Upper lobe of left lung (tissue), 6 donors: ENCODE measurements at regions not wholly inside any gene's neighbourhood (a gene's known extent, or its start where the extent isn't known, plus 50 kb on each side); places are given as distances from the start of the nearest gene placed in this dataset.

Experiments used
- ATAC-seq, 2 donors: fragments of 200-7000 bp; cut with Tn5 transposase; one replicate each; pipeline ENCODE4 v1.9.1; 2022; ENCODE audit warnings: mild to moderate bottlenecking in 2 of 2, moderate library complexity in 2 of 2; ENCODE audit not compliant: low FRiP score in 2 of 2
- DNase-seq, 2 donors: peaks; one replicate each; pipeline ENCODE4 v3.0.0-alpha.2; 2019 to 2020
- H3K27ac ChIP-seq, 4 donors: fragments of 200-600 bp; sonication (generic); one replicate each; pipeline ENCODE4 v1.5.1; 2016 to 2019
- H3K27me3 ChIP-seq, 4 donors: fragments of 200-600 bp; sonication (generic); one replicate each; pipeline ENCODE4 v1.5.1; 2017 to 2019
- H3K36me3 ChIP-seq, 4 donors: fragments of 200-600 bp; sonication (generic); one replicate each; pipeline ENCODE4 v1.5.1; 2016 to 2019
- H3K4me1 ChIP-seq, 4 donors: fragments of 200-600 bp; sonication (generic); one replicate each; pipeline ENCODE4 v1.5.1; 2018 to 2019
- H3K4me3 ChIP-seq, 4 donors: fragments of 200-600 bp; sonication (generic); one replicate each; pipeline ENCODE4 v1.5.1; 2017 to 2019; ENCODE audit warnings: mild to moderate bottlenecking in 2 of 4, moderate library complexity in 1 of 4
- H3K9me3 ChIP-seq, 4 donors: fragments of 200-600 bp; sonication (generic); one replicate each; pipeline ENCODE4 v1.5.1; 2018 to 2019
- CTCF ChIP-seq, 6 experiments: fragments of 450-650 bp in 4 of 6; fragments of 200-600 bp in 2 of 6; sonication (generic) in 2 of 6; IDR thresholded peaks; one replicate each; pipeline ENCODE4 v1.5.1; 2016 to 2019; ENCODE audit warnings: antibody characterized with exemption in 6 of 6
- EP300 ChIP-seq, 4 donors: sonication (generic); formaldehyde crosslinking; IDR thresholded peaks; one replicate each; pipeline ENCODE4 v1.5.1; 2017; ENCODE audit warnings: antibody characterized with exemption in 4 of 4, control low read depth in 2 of 4
- POLR2A ChIP-seq, 4 donors: fragments of 450-650 bp; IDR thresholded peaks; one replicate each; pipeline ENCODE4 v1.5.1; 2016 to 2017; ENCODE audit warnings: antibody characterized with exemption in 4 of 4, mild to moderate bottlenecking in 2 of 4
- POLR2AphosphoS5 ChIP-seq, 2 donors: sonication (generic); formaldehyde crosslinking; IDR thresholded peaks; one replicate each; pipeline ENCODE4 v1.5.1; 2017; ENCODE audit warnings: antibody characterized with exemption in 2 of 2
- WGBS, 2 donors: methylation state at CpG; one replicate each; pipeline ENCODE4 v1.1.5; 2017 to 2018; 5-methylcytosine and 5-hydroxymethylcytosine counted together
- donor health status: DM: no; HTN: no; CAD: no; lungs with moderate emphysema.
- donor health status: DM: no; HTN: yes; CAD: no; lungs with severe emphysema.

GRCh38 chr4:116573540-116573939 is 511.8 kb downstream of the TRAM1L1 start:
- Histone ChIP-seq H3K4me3 (no peak overlapping the region), H3K9me3 (peaks cover 0 to 4% (median 2%) of the 10 kb centered on the region in 4 donors), H3K36me3 (no peaks in the 10 kb centered on the region), H3K27ac (no peak overlapping the region), H3K27me3 (no peaks in the 10 kb centered on the region), H3K4me1 (no peaks in the 10 kb centered on the region)
- WGBS, 2 donors: 50 to 56% methylated on average over 2 to 3 of the region's 3 CpGs
- no peak for ATAC-seq
- DNase-seq: no peak
- TF ChIP-seq CTCF (IDR thresholded peaks at IDR 0.05) (no peak), EP300 (IDR thresholded peaks at IDR 0.05) (no peak), POLR2A (IDR thresholded peaks at IDR 0.05) (no peak), POLR2AphosphoS5 (IDR thresholded peaks at IDR 0.05) (no peak)

- Histone ChIP-seq H3K9me3 (no peaks in the 10 kb centered on the region), H3K4me3 (no peak overlapping the region), H3K4me1 (no peaks in the 10 kb centered on the region), H3K27me3 (no peaks in the 10 kb centered on the region), H3K36me3 (no peaks in the 10 kb centered on the region), H3K27ac (no peak overlapping the region)
- no peak for TF ChIP-seq POLR2A (IDR thresholded peaks at IDR 0.05)
- no peak for TF ChIP-seq EP300 (IDR thresholded peaks at IDR 0.05)
- no peak for TF ChIP-seq POLR2AphosphoS5 (IDR thresholded peaks at IDR 0.05)
- no peak for TF ChIP-seq CTCF (IDR thresholded peaks at IDR 0.05)
- ATAC-seq: no peak
- no peak for DNase-seq
Measured at GRCh38 chr4:116561768-116562167, 523.6 kb downstream of the TRAM1L1 start.

- H3K27ac ChIP-seq: no peak overlapping the region
- DNase-seq (no peak), ATAC-seq (no peak)
- no peaks in the 10 kb centered on the region for H3K36me3 ChIP-seq
- H3K27me3 ChIP-seq: no peaks in the 10 kb centered on the region
- TF ChIP-seq EP300 (IDR thresholded peaks at IDR 0.05) (no peak), CTCF (IDR thresholded peaks at IDR 0.05) (no peak), POLR2AphosphoS5 (IDR thresholded peaks at IDR 0.05) (no peak), POLR2A (IDR thresholded peaks at IDR 0.05) (no peak)
- H3K4me3 ChIP-seq: no peak overlapping the region
- 32 to 33% methylated on average over 1 of the region's 1 CpG for WGBS, 2 donors
- no peaks in the 10 kb centered on the region for H3K4me1 ChIP-seq
- H3K9me3 ChIP-seq: no peaks in the 10 kb centered on the region
Measured at GRCh38 chr4:116551806-116552205, 533.6 kb downstream of the TRAM1L1 start.

GRCh38 chr4:116547632-116548031 is 537.7 kb downstream of the TRAM1L1 start:
- Histone ChIP-seq H3K27me3 (no peaks in the 10 kb centered on the region), H3K4me3 (no peak overlapping the region), H3K27ac (no peak overlapping the region), H3K9me3 (no peaks in the 10 kb centered on the region), H3K4me1 (no peaks in the 10 kb centered on the region), H3K36me3 (no peaks in the 10 kb centered on the region)
- 90 to 98% methylated on average over 2 of the region's 2 CpGs for WGBS, 2 donors
- no peak for DNase-seq
- ATAC-seq: no peak
- TF ChIP-seq POLR2A (IDR thresholded peaks at IDR 0.05) (no peak), CTCF (IDR thresholded peaks at IDR 0.05) (no peak), POLR2AphosphoS5 (IDR thresholded peaks at IDR 0.05) (no peak), EP300 (IDR thresholded peaks at IDR 0.05) (no peak)

GRCh38 chr4:116546759-116547158 is 538.6 kb downstream of the TRAM1L1 start:
- DNase-seq (no peak), ATAC-seq (no peak)
- Histone ChIP-seq H3K9me3 (no peaks in the 10 kb centered on the region), H3K27ac (no peak overlapping the region), H3K4me1 (no peaks in the 10 kb centered on the region), H3K27me3 (no peaks in the 10 kb centered on the region), H3K36me3 (no peaks in the 10 kb centered on the region), H3K4me3 (no peak overlapping the region)
- no peak for TF ChIP-seq CTCF (IDR thresholded peaks at IDR 0.05)
- no peak for TF ChIP-seq POLR2AphosphoS5 (IDR thresholded peaks at IDR 0.05)
- TF ChIP-seq EP300 (IDR thresholded peaks at IDR 0.05): no peak
- no peak for TF ChIP-seq POLR2A (IDR thresholded peaks at IDR 0.05)
- 78 to 86% methylated on average over 1 of the region's 1 CpG for WGBS, 2 donors
